Neural cell (in vitro differentiated cells): ENCODE measurements at regions not wholly inside any gene's neighbourhood (a gene's known extent, or its start where the extent isn't known, plus 50 kb on each side); places are given as distances from the start of the nearest gene placed in this dataset.

Experiments
- H2AFZ ChIP-seq: fragments of 200-600, 300-800 bp; sonication (generic), shearing (Covaris generic); 2 replicates; pipeline ENCODE4 v1.6.0; 2014; ENCODE audit warnings: low read depth, mild to moderate bottlenecking, antibody characterized with exemption, low read length, moderate library complexity
- H3F3A ChIP-seq: fragments of 200-600 bp; shearing (Covaris generic); 2 replicates; pipeline ENCODE4 v1.6.1; 2016; ENCODE audit warnings: mild to moderate bottlenecking, moderate library complexity, mixed read lengths, antibody characterized with exemption, low read length; ENCODE audit not compliant: insufficient read depth, poor library complexity, severe bottlenecking
- H3K27ac ChIP-seq: fragments of 200-600, 300-800 bp; sonication (generic), shearing (Covaris generic); 2 replicates; pipeline ENCODE4 v1.5.1; 2014; ENCODE audit warnings: mild to moderate bottlenecking, low read length, moderate library complexity
- H3K27me3 ChIP-seq: fragments of 300-800, 200-600 bp; sonication (generic), shearing (Covaris generic); 2 replicates; pipeline ENCODE4 v1.6.0; 2014; ENCODE audit warnings: mild to moderate bottlenecking, low read depth, low read length, moderate library complexity; ENCODE audit not compliant: insufficient read depth
- H3K36me3 ChIP-seq: fragments of 300-800, 200-600 bp; sonication (generic), shearing (Covaris generic); 2 replicates; pipeline ENCODE4 v1.5.1; 2014; ENCODE audit warnings: mild to moderate bottlenecking, antibody characterized with exemption, low read length, moderate library complexity; ENCODE audit not compliant: insufficient read depth
- H3K4me2 ChIP-seq: fragments of 300-800, 200-600 bp; sonication (generic), shearing (Covaris generic); 2 replicates; pipeline ENCODE4 v1.6.0; 2014; ENCODE audit warnings: mild to moderate bottlenecking, low read length
- H3K4me3 ChIP-seq: fragments of 300-800, 200-600 bp; sonication (generic), shearing (Covaris generic); 2 replicates; pipeline ENCODE4 v1.5.1; 2014; ENCODE audit warnings: mild to moderate bottlenecking, low read length, moderate library complexity
- H3K79me2 ChIP-seq: fragments of 200-600 bp; shearing (Covaris generic); replicated peaks from 2 replicates; pipeline ENCODE4 v1.6.0; 2014; ENCODE audit warnings: mild to moderate bottlenecking, low read length, moderate library complexity; ENCODE audit not compliant: insufficient read depth
- H3K9ac ChIP-seq: fragments of 300-800, 200-600 bp; sonication (generic), shearing (Covaris generic); 2 replicates; pipeline ENCODE4 v1.6.1; 2016; ENCODE audit warnings: mild to moderate bottlenecking, low read length, mixed read lengths
- H3K9me2 ChIP-seq: fragments of 200-600 bp; shearing (Covaris generic); 2 replicates; pipeline ENCODE4 v1.6.1; 2016; ENCODE audit warnings: mild to moderate bottlenecking, low read length, mixed read lengths; ENCODE audit not compliant: insufficient read depth
- H3K9me3 ChIP-seq: fragments of 200-600, 300-800 bp; sonication (generic), shearing (Covaris generic); 2 replicates; pipeline ENCODE4 v1.6.1; 2016; ENCODE audit warnings: mild to moderate bottlenecking, mixed run types, low read length, moderate library complexity, mixed read lengths
- H4K20me1 ChIP-seq: fragments of 200-600 bp; shearing (Covaris generic); 2 replicates; pipeline ENCODE4 v1.6.1; 2016; ENCODE audit warnings: mild to moderate bottlenecking, mixed run types; ENCODE audit not compliant: insufficient read depth
- CTCF ChIP-seq: fragments of 450-650 bp; IDR thresholded peaks from 2 replicates; pipeline ENCODE4 v1.5.1; 2014; ENCODE audit warnings: antibody characterized with exemption, mild to moderate bottlenecking, moderate library complexity; ENCODE audit not compliant: poor library complexity, severe bottlenecking
- EP300 ChIP-seq: fragments of 450-650 bp; conservative IDR thresholded peaks from 2 replicates; pipeline ENCODE4 v1.6.1; 2014; ENCODE audit warnings: antibody characterized with exemption, mild to moderate bottlenecking, moderate library complexity; ENCODE audit not compliant: poor library complexity, severe bottlenecking
- EZH2 ChIP-seq: fragments of 200-600, 300-800 bp; shearing (Covaris generic), sonication (generic); IDR thresholded peaks from 2 replicates; pipeline ENCODE4 v1.6.1; 2014; ENCODE audit warnings: antibody characterized with exemption, low read length, borderline replicate concordance, mild to moderate bottlenecking; ENCODE audit not compliant: insufficient read depth, poor library complexity, severe bottlenecking
- MXI1 ChIP-seq: fragments of 450-650 bp; conservative IDR thresholded peaks from 2 replicates; pipeline ENCODE4 v1.6.1; 2014; ENCODE audit warnings: antibody characterized with exemption, mild to moderate bottlenecking; ENCODE audit not compliant: poor library complexity, severe bottlenecking
- POLR2AphosphoS5 ChIP-seq: IDR thresholded peaks from 2 replicates; pipeline ENCODE4 v1.6.1; 2012
- RAD21 ChIP-seq: fragments of 450-650 bp; conservative IDR thresholded peaks from 2 replicates; pipeline ENCODE4 v1.6.1; 2014; ENCODE audit warnings: antibody characterized with exemption, mild to moderate bottlenecking, moderate library complexity
- REST ChIP-seq: IDR thresholded peaks from 2 replicates; pipeline ENCODE4 v1.6.1; 2012; ENCODE audit warnings: borderline replicate concordance
- SMC3 ChIP-seq: fragments of 450-650 bp; conservative IDR thresholded peaks from 2 replicates; pipeline ENCODE4 v1.6.1; 2014; ENCODE audit warnings: antibody characterized with exemption, mild to moderate bottlenecking, moderate library complexity; ENCODE audit not compliant: poor library complexity
- TAF1 ChIP-seq: IDR thresholded peaks from 2 replicates; pipeline ENCODE4 v1.6.1; 2012; ENCODE audit warnings: low read depth

DNA sequence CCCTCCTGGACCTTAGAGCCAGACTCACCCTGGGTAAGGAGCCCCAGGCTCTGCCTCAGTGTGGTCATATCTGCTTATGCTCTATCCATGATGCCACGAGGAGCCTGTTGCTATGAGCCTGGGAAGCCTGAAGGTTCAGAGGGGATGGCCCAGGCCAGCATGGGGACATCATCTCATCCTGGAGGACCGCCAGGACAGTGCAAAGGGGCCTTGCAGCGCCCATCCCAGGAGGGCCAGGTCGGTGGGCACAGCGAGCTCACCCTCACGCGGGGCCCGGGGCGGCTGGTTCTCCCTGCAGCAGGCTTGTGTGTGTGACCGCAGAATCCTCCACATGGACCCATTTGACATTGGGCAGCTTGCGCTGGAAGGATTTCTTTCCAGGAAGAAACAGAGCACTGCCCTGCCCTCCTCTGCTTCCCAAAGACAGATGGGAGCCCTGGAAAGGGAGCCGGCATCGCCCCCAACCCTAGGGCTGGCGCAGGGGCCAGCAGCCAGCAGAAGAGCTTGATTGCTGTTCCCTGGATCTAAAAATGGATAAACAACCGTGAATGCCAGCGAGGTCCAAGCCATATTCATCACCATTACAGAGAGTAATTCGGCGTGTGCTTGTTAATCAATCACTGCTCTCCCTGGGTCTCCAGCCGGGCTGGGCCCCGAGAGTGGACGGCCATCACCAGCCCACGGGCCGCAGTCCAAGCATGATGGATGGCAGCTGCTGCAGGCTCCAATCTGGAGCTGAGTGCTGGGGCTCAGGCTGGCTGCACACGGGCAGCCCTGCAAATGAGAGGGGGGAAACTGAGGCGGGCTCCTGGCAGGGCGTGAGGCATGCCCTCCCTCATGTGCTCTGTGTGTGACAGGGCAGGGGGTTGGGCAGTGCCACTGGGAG, 739.7 kb downstream of the BRD1 start:
- Histone ChIP-seq H3K9me3 (no peaks in the 10 kb centered on the region), H3K27ac (no peak overlapping the region), H3K9ac (no peak overlapping the region), H3F3A (no peaks in the 10 kb centered on the region), H2AFZ (no peak overlapping the region), H4K20me1 (no peaks in the 10 kb centered on the region), H3K36me3 (no peaks in the 10 kb centered on the region), H3K27me3 (no peaks in the 10 kb centered on the region), H3K79me2 (no peaks in the 10 kb centered on the region), H3K9me2 (no peaks in the 10 kb centered on the region), H3K4me3 (no peak overlapping the region), H3K4me2 (no peak overlapping the region)
- no peak for TF ChIP-seq POLR2AphosphoS5

GRCh38 chr22:49087198-49087597, 740.5 kb downstream of the BRD1 start:
- Histone ChIP-seq H3F3A (no peaks in the 10 kb centered on the region), H3K27me3 (no peaks in the 10 kb centered on the region), H4K20me1 (no peaks in the 10 kb centered on the region), H3K4me2 (no peak overlapping the region), H3K4me3 (no peak overlapping the region), H2AFZ (no peak overlapping the region), H3K79me2 (no peaks in the 10 kb centered on the region), H3K27ac (no peak overlapping the region), H3K9ac (no peak overlapping the region), H3K9me3 (no peaks in the 10 kb centered on the region), H3K36me3 (no peaks in the 10 kb centered on the region), H3K9me2 (no peaks in the 10 kb centered on the region)
- TF ChIP-seq RAD21 (no peak), CTCF (no peak), SMC3 (no peak), EP300 (no peak), EZH2 (no peak), TAF1 (no peak), POLR2AphosphoS5 (no peak), MXI1 (no peak)

DNA sequence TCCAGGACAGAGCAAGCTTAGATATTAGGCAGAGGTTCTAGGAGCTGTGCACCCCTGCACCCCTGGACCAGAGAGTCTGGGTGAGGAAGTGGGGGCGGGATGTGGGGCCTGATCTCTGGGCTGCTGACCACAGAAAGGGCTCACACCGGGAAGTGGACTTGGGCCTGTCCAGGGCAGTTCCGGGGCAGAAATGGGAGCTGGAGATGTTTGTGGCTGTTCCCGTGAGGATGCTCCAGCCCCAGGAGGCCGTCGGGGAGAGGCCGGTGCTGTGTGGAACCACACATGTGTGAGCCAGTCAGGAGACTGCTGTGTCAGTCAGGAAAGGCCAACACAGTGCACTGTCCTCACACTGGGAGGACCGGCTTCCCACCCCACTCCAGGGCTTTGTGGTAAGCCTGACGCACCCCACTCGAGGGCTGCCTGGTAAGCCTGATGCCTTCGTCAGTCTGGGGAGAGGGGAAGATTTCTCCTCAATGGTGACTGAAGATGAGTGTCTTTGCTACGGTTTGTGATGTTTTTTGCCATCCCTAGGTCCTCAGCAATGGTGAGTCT, 741.0 kb downstream of the BRD1 start:
- Histone ChIP-seq H3K4me2 (no peak overlapping the region), H3K9ac (no peak overlapping the region), H4K20me1 (no peaks in the 10 kb centered on the region), H3K4me3 (no peak overlapping the region), H2AFZ (no peak overlapping the region), H3K36me3 (no peaks in the 10 kb centered on the region), H3K79me2 (no peaks in the 10 kb centered on the region), H3K27ac (no peak overlapping the region), H3K9me2 (no peaks in the 10 kb centered on the region), H3K9me3 (no peaks in the 10 kb centered on the region), H3F3A (no peaks in the 10 kb centered on the region), H3K27me3 (no peaks in the 10 kb centered on the region)
- TF ChIP-seq POLR2AphosphoS5 (no peak), EZH2 (no peak), TAF1 (no peak), SMC3 (no peak), EP300 (no peak), REST (no peak), CTCF (no peak), RAD21 (no peak), MXI1 (no peak)
